ENCODE measurements at regions not wholly inside any gene's neighbourhood (a gene's known extent, or its start where the extent isn't known, plus 50 kb on each side); places are given as distances from the start of the nearest gene placed in this dataset.

DNA sequence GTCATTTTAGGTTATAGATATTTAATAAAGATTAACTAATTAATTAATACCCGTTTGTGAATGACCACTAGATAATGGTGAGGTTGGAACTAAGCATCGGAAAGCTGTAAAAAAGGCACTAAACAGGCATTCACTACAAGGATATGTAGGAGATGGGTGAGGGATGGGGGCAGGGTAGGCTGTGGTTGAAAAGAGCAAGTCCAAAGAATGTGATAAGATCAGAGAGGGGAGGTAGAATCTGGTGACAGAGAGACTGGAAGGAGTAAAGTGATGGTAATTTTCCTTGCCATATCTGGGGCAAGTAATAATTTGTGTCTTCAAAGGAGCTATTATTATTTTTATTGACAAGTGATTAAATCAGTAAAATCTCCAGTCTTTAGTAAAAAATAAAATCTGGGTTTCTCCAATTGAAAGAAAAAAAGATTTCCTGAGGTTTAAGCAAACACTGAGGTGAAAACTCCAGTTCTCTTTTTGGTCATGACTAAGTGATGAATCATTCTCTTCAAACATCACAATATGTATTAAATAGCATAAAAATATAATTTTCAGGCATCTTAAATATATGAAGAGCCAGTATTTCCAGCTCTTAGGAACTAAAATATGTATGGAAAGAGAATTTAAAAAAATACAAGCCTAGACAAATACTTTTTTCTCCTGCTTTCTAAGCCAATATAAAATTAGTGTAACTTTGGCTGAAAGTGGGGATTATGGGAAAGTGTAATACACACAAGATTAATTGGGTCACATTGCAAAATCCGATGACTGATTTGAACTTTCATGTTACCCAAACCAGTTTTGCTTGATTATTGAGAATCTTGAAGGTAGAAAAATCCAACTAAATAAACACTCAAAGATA lies 259.1 kb upstream of the RBMS1 start:
- no peaks in the 10 kb centered on the region for H3K27me3 ChIP-seq (ENCODE audit: control insufficient read depth in 2 of 2, insufficient read depth in 2 of 2, low read length in 2 of 2)
- peak; percentile 18 to 64 (median 60) for DNase-seq
- H3K4me3 ChIP-seq (replicated peaks in 1 of 3; ENCODE audit: low read depth in 2 of 3, low read length in 3 of 3) = no peak overlapping the region
- H3K4me1 ChIP-seq (ENCODE audit: control insufficient read depth in 1 of 2, insufficient read depth in 2 of 2, low read length in 2 of 2) = peaks cover 4 to 10% of the 10 kb centered on the region in 2 donors
- H3K9me3 Mint-ChIP-seq = peaks cover 5 to 19% (median 9%) of the 10 kb centered on the region in 7 donors
- H3K4me2 ChIP-seq (replicated peaks; ENCODE audit: extremely low read depth, low read length, poor library complexity, severe bottlenecking) = no peak overlapping the region
- intact Hi-C loops (cut with micrococcal nuclease) = no loop called here
- peaks cover 0 to 10% (median 2%) of the 10 kb centered on the region in 3 donors for H3K27me3 Mint-ChIP-seq (ENCODE audit: low read depth in 3 of 3)
- H4K20me1 ChIP-seq (ENCODE audit: insufficient read depth, low read length) = no peaks in the 10 kb centered on the region
- 100% methylated on average over 1 of the region's 3 CpGs for WGBS (ENCODE audit: insufficient coverage)
- no peaks in the 10 kb centered on the region for H3K79me2 ChIP-seq (ENCODE audit: insufficient read depth, low read length)
- H3K27ac ChIP-seq (ENCODE audit: low read depth in 1 of 2, low read length in 2 of 2) = peak overlapping the region in 1 of 2 donors; percentile 28
- H3K4me1 Mint-ChIP-seq = peaks cover 4% of the 10 kb centered on the region
- peak overlapping the region in 2 of 7 donors; percentile 46 to 80 for H3K27ac Mint-ChIP-seq
- no peak overlapping the region for H3K9ac ChIP-seq (ENCODE audit: insufficient read depth, low read length, poor library complexity, severe bottlenecking)
- TF ChIP-seq, protein P1, sequence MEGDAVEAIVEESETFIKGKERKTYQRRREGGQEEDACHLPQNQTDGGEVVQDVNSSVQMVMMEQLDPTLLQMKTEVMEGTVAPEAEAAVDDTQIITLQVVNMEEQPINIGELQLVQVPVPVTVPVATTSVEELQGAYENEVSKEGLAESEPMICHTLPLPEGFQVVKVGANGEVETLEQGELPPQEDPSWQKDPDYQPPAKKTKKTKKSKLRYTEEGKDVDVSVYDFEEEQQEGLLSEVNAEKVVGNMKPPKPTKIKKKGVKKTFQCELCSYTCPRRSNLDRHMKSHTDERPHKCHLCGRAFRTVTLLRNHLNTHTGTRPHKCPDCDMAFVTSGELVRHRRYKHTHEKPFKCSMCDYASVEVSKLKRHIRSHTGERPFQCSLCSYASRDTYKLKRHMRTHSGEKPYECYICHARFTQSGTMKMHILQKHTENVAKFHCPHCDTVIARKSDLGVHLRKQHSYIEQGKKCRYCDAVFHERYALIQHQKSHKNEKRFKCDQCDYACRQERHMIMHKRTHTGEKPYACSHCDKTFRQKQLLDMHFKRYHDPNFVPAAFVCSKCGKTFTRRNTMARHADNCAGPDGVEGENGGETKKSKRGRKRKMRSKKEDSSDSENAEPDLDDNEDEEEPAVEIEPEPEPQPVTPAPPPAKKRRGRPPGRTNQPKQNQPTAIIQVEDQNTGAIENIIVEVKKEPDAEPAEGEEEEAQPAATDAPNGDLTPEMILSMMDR (IDR thresholded peaks at IDR 0.05) = no peak
- H3K36me3 Mint-ChIP-seq = no peaks in the 10 kb centered on the region
- no peaks in the 10 kb centered on the region for H3K36me3 ChIP-seq (replicated peaks in 1 of 2; ENCODE audit: control insufficient read depth in 1 of 2, insufficient read depth in 2 of 2, low read length in 2 of 2)
- H3K9me3 ChIP-seq (replicated peaks in 1 of 2; ENCODE audit: control insufficient read depth in 1 of 2, insufficient read depth in 1 of 2, low read length in 2 of 2) = peaks cover 5 to 11% of the 10 kb centered on the region in 2 donors
- H2AFZ ChIP-seq (ENCODE audit: insufficient read depth, low read depth, low read length, poor library complexity, severe bottlenecking) = no peak overlapping the region
- no peak overlapping the region for H3K4me3 Mint-ChIP-seq

DNA sequence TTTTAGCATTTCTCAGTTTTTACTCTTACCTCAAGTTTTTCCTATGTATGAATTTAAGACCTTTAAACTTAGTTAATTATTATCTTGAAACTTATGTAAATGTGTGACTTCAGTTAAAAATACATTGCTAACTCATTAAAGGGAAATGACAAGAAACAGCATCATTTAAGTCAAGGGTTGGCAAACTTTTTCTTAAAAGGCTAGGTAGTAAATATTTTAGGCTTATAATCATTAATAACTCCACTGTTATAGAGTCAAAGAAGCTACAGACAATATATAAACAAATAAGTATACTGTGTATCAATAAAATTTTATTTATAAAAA lies 259.7 kb upstream of the RBMS1 start:
- TF ChIP-seq, protein P1 (IDR thresholded peaks at IDR 0.05) = no peak
- H3K36me3 Mint-ChIP-seq = no peaks in the 10 kb centered on the region
- Histone ChIP-seq H3K4me1 (ENCODE audit: control insufficient read depth in 1 of 2, insufficient read depth in 2 of 2, low read length in 2 of 2) (peaks cover 4 to 10% of the 10 kb centered on the region in 2 donors), H4K20me1 (ENCODE audit: insufficient read depth, low read length) (no peaks in the 10 kb centered on the region), H3K9ac (ENCODE audit: insufficient read depth, low read length, poor library complexity, severe bottlenecking) (no peak overlapping the region), H3K4me3 (replicated peaks in 1 of 3; ENCODE audit: low read depth in 2 of 3, low read length in 3 of 3) (no peak overlapping the region), H3K27ac (ENCODE audit: low read depth in 1 of 2, low read length in 2 of 2) (peak overlapping the region in 1 of 2 donors; percentile 28), H3K79me2 (ENCODE audit: insufficient read depth, low read length) (no peaks in the 10 kb centered on the region), H2AFZ (ENCODE audit: insufficient read depth, low read depth, low read length, poor library complexity, severe bottlenecking) (no peak overlapping the region), H3K4me2 (replicated peaks; ENCODE audit: extremely low read depth, low read length, poor library complexity, severe bottlenecking) (no peak overlapping the region), H3K27me3 (ENCODE audit: control insufficient read depth in 2 of 2, insufficient read depth in 2 of 2, low read length in 2 of 2) (no peaks in the 10 kb centered on the region), H3K9me3 (replicated peaks in 1 of 2; ENCODE audit: control insufficient read depth in 1 of 2, insufficient read depth in 1 of 2, low read length in 2 of 2) (peaks cover 5 to 11% of the 10 kb centered on the region in 2 donors), H3K36me3 (replicated peaks in 1 of 2; ENCODE audit: control insufficient read depth in 1 of 2, insufficient read depth in 2 of 2, low read length in 2 of 2) (no peaks in the 10 kb centered on the region)
- H3K27ac Mint-ChIP-seq = no peak overlapping the region
- intact Hi-C loops (cut with micrococcal nuclease) = no loop called here
- no peak for DNase-seq
- peaks cover 0 to 9% (median 1%) of the 10 kb centered on the region in 3 donors for H3K27me3 Mint-ChIP-seq (ENCODE audit: low read depth in 3 of 3)
- peaks cover 4% of the 10 kb centered on the region for H3K4me1 Mint-ChIP-seq
- H3K4me3 Mint-ChIP-seq = no peak overlapping the region
- H3K9me3 Mint-ChIP-seq = peaks cover 5 to 19% (median 9%) of the 10 kb centered on the region in 7 donors

Measured in CD14-positive monocyte (primary cell).